Loucy (cell line): ENCODE measurements at regions not wholly inside any gene's neighbourhood (a gene's known extent, or its start where the extent isn't known, plus 50 kb on each side); places are given as distances from the start of the nearest gene placed in this dataset.

ENCODE experiments used
- H2AFZ ChIP-seq: fragments of 200-600 bp; sonication (generic); 2 replicates; pipeline ENCODE4 v1.6.0; 2016; ENCODE audit warnings: antibody characterized with exemption, mild to moderate bottlenecking, low read length, moderate library complexity
- H3F3A ChIP-seq: fragments of 200-600 bp; 2 replicates; pipeline ENCODE4 v1.6.0; 2016; ENCODE audit warnings: antibody characterized with exemption, low read depth, mild to moderate bottlenecking
- H3K27me3 ChIP-seq: fragments of 200-600 bp; sonication (generic); 2 replicates; pipeline ENCODE4 v1.6.1; 2014; ENCODE audit warnings: low read length, mild to moderate bottlenecking; ENCODE audit not compliant: insufficient read depth, poor library complexity, severe bottlenecking
- H3K36me3 ChIP-seq: fragments of 200-600 bp; sonication (generic); 2 replicates; pipeline ENCODE4 v1.6.1; 2016; ENCODE audit warnings: low read length; ENCODE audit not compliant: insufficient read depth
- H3K4me1 ChIP-seq: fragments of 200-600 bp; sonication (generic); 2 replicates; pipeline ENCODE4 v1.5.1; 2014; ENCODE audit warnings: low read length, mild to moderate bottlenecking; ENCODE audit not compliant: insufficient read depth, poor library complexity, severe bottlenecking
- H3K4me2 ChIP-seq: fragments of 200-600 bp; sonication (generic); 2 replicates; pipeline ENCODE4 v1.6.0; 2014; ENCODE audit warnings: antibody characterized with exemption, low read length, low read depth, mild to moderate bottlenecking; ENCODE audit not compliant: poor library complexity, severe bottlenecking
- H3K4me3 ChIP-seq: fragments of 200-600 bp; sonication (generic); 2 replicates; pipeline ENCODE4 v1.5.1; 2014; ENCODE audit warnings: low read length, mild to moderate bottlenecking, mixed read lengths; ENCODE audit not compliant: poor library complexity, severe bottlenecking
- H3K79me2 ChIP-seq: fragments of 200-600 bp; sonication (generic); 2 replicates; pipeline ENCODE4 v1.6.1; 2014; ENCODE audit warnings: low read length; ENCODE audit not compliant: insufficient read depth
- H3K9ac ChIP-seq: fragments of 200-600 bp; sonication (generic); 2 replicates; pipeline ENCODE4 v1.6.0; 2014; ENCODE audit warnings: mild to moderate bottlenecking, low read depth, low read length, moderate library complexity; ENCODE audit not compliant: poor library complexity, severe bottlenecking
- H3K9me2 ChIP-seq: fragments of 200-600 bp; sonication (generic); replicated peaks from 2 replicates; pipeline ENCODE4 v1.6.1; 2016; ENCODE audit warnings: low read depth, low read length, mixed read lengths
- H3K9me3 ChIP-seq: fragments of 200-600 bp; sonication (generic); 2 replicates; pipeline ENCODE4 v1.6.1; 2014; ENCODE audit warnings: mild to moderate bottlenecking, antibody characterized with exemption, low read length, low read depth; ENCODE audit not compliant: insufficient read depth
- H4K20me1 ChIP-seq: fragments of 200-600 bp; sonication (generic); 2 replicates; pipeline ENCODE4 v1.6.0; 2014; ENCODE audit warnings: antibody characterized with exemption, low read length, mild to moderate bottlenecking; ENCODE audit not compliant: insufficient read depth, poor library complexity, severe bottlenecking
- CTCF ChIP-seq: fragments of 200-600 bp; sonication (generic); conservative IDR thresholded peaks from 2 replicates; pipeline ENCODE4 v1.5.1; 2014; ENCODE audit warnings: mild to moderate bottlenecking, antibody characterized with exemption, low read length
- EZH2phosphoT487 ChIP-seq: fragments of 200-600 bp; IDR thresholded peaks from 2 replicates; pipeline ENCODE4 v1.6.1; 2018; ENCODE audit warnings: antibody characterized with exemption, mild to moderate bottlenecking, moderate library complexity, borderline replicate concordance

- Histone ChIP-seq H3K4me3 (no peak overlapping the region), H3K4me1 (no peaks in the 10 kb centered on the region), H3K9me2 (no peaks in the 10 kb centered on the region), H3F3A (no peaks in the 10 kb centered on the region), H3K79me2 (no peaks in the 10 kb centered on the region), H3K9ac (no peak overlapping the region), H3K36me3 (no peaks in the 10 kb centered on the region), H3K9me3 (no peaks in the 10 kb centered on the region), H2AFZ (no peak overlapping the region), H3K4me2 (no peak overlapping the region), H3K27me3 (no peaks in the 10 kb centered on the region), H4K20me1 (no peaks in the 10 kb centered on the region)
- no peak for TF ChIP-seq EZH2phosphoT487
- TF ChIP-seq CTCF = no peak
Measured at GRCh38 chr4:3686753-3687152, 79.4 kb upstream of the ADRA2C start.

- H3K4me1 ChIP-seq = no peaks in the 10 kb centered on the region
- no peak overlapping the region for H3K4me3 ChIP-seq
- H3K79me2 ChIP-seq = no peaks in the 10 kb centered on the region
- no peaks in the 10 kb centered on the region for H3K9me2 ChIP-seq
- H3K36me3 ChIP-seq = no peaks in the 10 kb centered on the region
- H2AFZ ChIP-seq = no peak overlapping the region
- no peak overlapping the region for H3K9ac ChIP-seq
- no peaks in the 10 kb centered on the region for H3K27me3 ChIP-seq
- TF ChIP-seq CTCF = no peak
- no peak for TF ChIP-seq EZH2phosphoT487
- no peaks in the 10 kb centered on the region for H3F3A ChIP-seq
- H3K9me3 ChIP-seq = no peaks in the 10 kb centered on the region
- no peaks in the 10 kb centered on the region for H4K20me1 ChIP-seq
- H3K4me2 ChIP-seq = no peak overlapping the region
Measured at GRCh38 chr4:3685081-3685645, 81.0 kb upstream of the ADRA2C start.

DNA sequence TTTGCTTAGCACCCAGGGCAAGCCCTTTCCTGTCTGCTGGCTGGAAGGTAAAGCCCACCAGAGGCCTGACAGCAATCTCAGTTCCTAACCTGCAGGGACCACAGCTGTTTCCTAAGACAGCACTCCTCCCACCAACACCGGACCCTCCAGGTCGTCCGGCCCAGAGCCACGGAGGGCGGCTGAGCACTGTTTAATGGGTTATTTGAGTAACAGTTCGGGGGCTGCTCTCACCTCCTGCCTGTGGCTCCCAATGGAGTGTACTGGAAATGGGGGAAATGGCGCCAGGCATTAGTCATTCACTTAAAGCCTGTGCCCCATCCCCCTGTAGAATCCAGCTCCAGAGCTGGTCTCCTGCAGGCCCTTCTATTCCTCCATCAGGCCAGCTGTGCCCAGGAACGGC, 81.6 kb upstream of the ADRA2C start:
- Histone ChIP-seq H3K9me3 (no peaks in the 10 kb centered on the region), H3K27me3 (no peaks in the 10 kb centered on the region), H3K4me2 (no peak overlapping the region), H3K4me3 (no peak overlapping the region), H3K9ac (no peak overlapping the region), H4K20me1 (no peaks in the 10 kb centered on the region), H3K9me2 (no peaks in the 10 kb centered on the region), H3K4me1 (no peaks in the 10 kb centered on the region), H2AFZ (no peak overlapping the region), H3F3A (no peaks in the 10 kb centered on the region), H3K36me3 (no peaks in the 10 kb centered on the region), H3K79me2 (no peaks in the 10 kb centered on the region)
- TF ChIP-seq CTCF (no peak), EZH2phosphoT487 (no peak)
